ENCODE measurements at regions not wholly inside any gene's neighbourhood (a gene's known extent, or its start where the extent isn't known, plus 50 kb on each side); places are given as distances from the start of the nearest gene placed in this dataset.

DNA sequence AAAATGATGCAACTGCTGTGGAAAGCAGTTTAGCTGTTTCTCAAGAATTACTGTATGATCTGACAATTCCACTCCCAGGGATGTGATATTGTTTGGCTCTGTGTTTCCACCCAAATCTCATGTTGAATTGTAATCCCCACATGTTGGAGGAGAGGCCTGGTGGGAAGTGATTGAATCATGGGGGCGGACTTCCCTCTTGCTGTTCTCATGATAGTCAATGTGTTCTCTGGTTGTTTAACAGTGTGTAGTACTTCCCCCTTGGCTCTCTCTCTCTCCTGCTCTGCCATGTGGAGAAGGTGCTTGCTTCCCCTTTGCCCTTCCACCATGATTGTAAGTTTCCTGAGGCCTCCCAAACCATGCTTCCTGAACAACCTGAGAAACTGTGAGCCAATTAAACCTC, 93.4 kb upstream of the CPM start:
- TF ChIP-seq CTCF (IDR thresholded peaks at IDR 0.05) (no peak), POLR2A (IDR thresholded peaks at IDR 0.05) (no peak)
